ENCODE measurements at regions not wholly inside any gene's neighbourhood (a gene's known extent, or its start where the extent isn't known, plus 50 kb on each side); places are given as distances from the start of the nearest gene placed in this dataset.
A peak's percentile ranks its signal among the peaks of the same experiment; 100 is the strongest.
"Not testable (repeated sequence)": the region's sequence is repeated elsewhere in the genome, so short reads cannot be mapped to it uniquely, and the experiment has no call there.

- TF ChIP-seq CTCF (IDR thresholded peaks at IDR 0.05; ENCODE audit: low read depth, low read length), result no peak
- no peak for DNase-seq (ENCODE audit: extremely low read depth, low read depth)
Measured at GRCh38 chr3:43236008-43236407, 50.3 kb upstream of the SNRK start.

- no peak for DNase-seq (ENCODE audit: extremely low read depth, low read depth)
- no peak for TF ChIP-seq CTCF (IDR thresholded peaks at IDR 0.05; ENCODE audit: low read depth, low read length)
Measured at GRCh38 chr3:43233062-43233461, 53.3 kb upstream of the SNRK start.

- no peak for DNase-seq (ENCODE audit: extremely low read depth, low read depth)
Measured at GRCh38 chr3:43231276-43232000, 54.9 kb upstream of the SNRK start.

GRCh38 chr3:43229865-43230264, 56.5 kb upstream of the SNRK start:
- not testable (repeated sequence) for DNase-seq (ENCODE audit: extremely low read depth, low read depth)

More at GRCh38 chr3:43231276-43232000, 54.9 kb upstream of the SNRK start:
- TF ChIP-seq CTCF (IDR thresholded peaks at IDR 0.05; ENCODE audit: low read depth, low read length), result no peak

GRCh38 chr3:43227685-43228084, 58.7 kb upstream of the SNRK start:
- not testable (repeated sequence) for DNase-seq (ENCODE audit: extremely low read depth, low read depth)

GRCh38 chr3:43224405-43225073, 61.8 kb upstream of the SNRK start:
- DNase-seq (ENCODE audit: extremely low read depth, low read depth), result no peak
- no peak for TF ChIP-seq CTCF (IDR thresholded peaks at IDR 0.05; ENCODE audit: low read depth, low read length)

GRCh38 chr3:43223670-43224364, 62.5 kb upstream of the SNRK start:
- TF ChIP-seq CTCF (IDR thresholded peaks at IDR 0.05; ENCODE audit: low read depth, low read length), result peak; percentile 40
- DNase-seq (ENCODE audit: extremely low read depth, low read depth), result no peak

GRCh38 chr3:43222590-43222989, 63.8 kb upstream of the SNRK start:
- TF ChIP-seq CTCF (IDR thresholded peaks at IDR 0.05; ENCODE audit: low read depth, low read length), result no peak
- no peak for DNase-seq (ENCODE audit: extremely low read depth, low read depth)

Data from AG09319 (cell line).